ENCODE measurements at regions not wholly inside any gene's neighbourhood (a gene's known extent, or its start where the extent isn't known, plus 50 kb on each side); places are given as distances from the start of the nearest gene placed in this dataset.
A peak's percentile ranks its signal among the peaks of the same experiment; 100 is the strongest.

DNA sequence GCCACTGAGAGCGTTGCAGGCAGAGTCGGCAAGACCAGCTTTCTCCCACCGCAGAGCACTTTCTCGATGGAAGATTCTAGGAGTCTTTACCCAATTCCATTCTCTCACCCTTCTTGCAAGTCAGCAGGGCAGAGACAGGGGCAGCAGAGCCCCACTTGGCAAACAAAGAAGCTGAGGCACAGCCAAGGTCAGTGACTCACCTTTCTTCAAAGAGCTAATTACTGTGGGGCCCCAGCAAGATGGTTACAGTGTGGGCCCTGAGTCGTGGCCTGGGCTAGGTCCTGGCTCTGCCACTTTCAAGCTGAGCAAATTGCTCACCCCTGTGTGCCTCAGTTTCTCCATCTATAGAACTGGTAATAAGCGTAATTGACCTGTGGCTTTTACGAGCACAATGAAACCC is 277.0 kb downstream of the PREX1 start:
- Histone ChIP-seq H3K27me3 (ENCODE audit: insufficient read depth, low read depth, severe bottlenecking) (no peaks in the 10 kb centered on the region), H3K36me3 (no peaks in the 10 kb centered on the region), H3K9me3 (ENCODE audit: severe bottlenecking) (no peaks in the 10 kb centered on the region), H3K27ac (no peak overlapping the region), H3K4me3 (ENCODE audit: low read depth, low read length) (no peak overlapping the region)
- no peak for DNase-seq
- TF ChIP-seq, protein P1, sequence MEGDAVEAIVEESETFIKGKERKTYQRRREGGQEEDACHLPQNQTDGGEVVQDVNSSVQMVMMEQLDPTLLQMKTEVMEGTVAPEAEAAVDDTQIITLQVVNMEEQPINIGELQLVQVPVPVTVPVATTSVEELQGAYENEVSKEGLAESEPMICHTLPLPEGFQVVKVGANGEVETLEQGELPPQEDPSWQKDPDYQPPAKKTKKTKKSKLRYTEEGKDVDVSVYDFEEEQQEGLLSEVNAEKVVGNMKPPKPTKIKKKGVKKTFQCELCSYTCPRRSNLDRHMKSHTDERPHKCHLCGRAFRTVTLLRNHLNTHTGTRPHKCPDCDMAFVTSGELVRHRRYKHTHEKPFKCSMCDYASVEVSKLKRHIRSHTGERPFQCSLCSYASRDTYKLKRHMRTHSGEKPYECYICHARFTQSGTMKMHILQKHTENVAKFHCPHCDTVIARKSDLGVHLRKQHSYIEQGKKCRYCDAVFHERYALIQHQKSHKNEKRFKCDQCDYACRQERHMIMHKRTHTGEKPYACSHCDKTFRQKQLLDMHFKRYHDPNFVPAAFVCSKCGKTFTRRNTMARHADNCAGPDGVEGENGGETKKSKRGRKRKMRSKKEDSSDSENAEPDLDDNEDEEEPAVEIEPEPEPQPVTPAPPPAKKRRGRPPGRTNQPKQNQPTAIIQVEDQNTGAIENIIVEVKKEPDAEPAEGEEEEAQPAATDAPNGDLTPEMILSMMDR (IDR thresholded peaks at IDR 0.05; ENCODE audit: low read depth, low read length): no peak

DNA sequence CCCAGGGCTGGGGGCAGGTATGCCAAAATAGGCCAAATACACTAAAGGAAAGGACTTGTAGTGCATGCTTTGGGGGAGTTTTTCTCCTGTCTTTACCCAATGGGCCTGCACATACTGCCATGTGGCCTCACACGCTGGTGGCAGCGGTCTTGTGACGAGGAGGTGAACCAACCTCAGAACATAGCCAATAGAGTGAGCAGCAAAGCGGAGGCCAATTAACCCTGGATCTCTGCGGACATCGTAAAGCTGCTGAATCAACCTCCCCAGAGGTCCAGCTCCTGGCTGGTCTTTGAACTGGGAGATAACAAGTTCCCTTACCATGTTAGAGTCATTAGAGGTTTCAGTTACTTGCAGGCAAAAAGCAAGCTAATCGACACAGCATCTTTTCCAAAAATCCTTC is 280.1 kb downstream of the PREX1 start:
- Histone ChIP-seq H3K27me3 (ENCODE audit: insufficient read depth, low read depth, severe bottlenecking) (no peaks in the 10 kb centered on the region), H3K36me3 (no peaks in the 10 kb centered on the region), H3K27ac (no peak overlapping the region), H3K9me3 (ENCODE audit: severe bottlenecking) (no peaks in the 10 kb centered on the region), H3K4me3 (ENCODE audit: low read depth, low read length) (no peak overlapping the region)
- TF ChIP-seq, protein P1 (IDR thresholded peaks at IDR 0.05; ENCODE audit: low read depth, low read length): no peak
- no peak for DNase-seq

DNA sequence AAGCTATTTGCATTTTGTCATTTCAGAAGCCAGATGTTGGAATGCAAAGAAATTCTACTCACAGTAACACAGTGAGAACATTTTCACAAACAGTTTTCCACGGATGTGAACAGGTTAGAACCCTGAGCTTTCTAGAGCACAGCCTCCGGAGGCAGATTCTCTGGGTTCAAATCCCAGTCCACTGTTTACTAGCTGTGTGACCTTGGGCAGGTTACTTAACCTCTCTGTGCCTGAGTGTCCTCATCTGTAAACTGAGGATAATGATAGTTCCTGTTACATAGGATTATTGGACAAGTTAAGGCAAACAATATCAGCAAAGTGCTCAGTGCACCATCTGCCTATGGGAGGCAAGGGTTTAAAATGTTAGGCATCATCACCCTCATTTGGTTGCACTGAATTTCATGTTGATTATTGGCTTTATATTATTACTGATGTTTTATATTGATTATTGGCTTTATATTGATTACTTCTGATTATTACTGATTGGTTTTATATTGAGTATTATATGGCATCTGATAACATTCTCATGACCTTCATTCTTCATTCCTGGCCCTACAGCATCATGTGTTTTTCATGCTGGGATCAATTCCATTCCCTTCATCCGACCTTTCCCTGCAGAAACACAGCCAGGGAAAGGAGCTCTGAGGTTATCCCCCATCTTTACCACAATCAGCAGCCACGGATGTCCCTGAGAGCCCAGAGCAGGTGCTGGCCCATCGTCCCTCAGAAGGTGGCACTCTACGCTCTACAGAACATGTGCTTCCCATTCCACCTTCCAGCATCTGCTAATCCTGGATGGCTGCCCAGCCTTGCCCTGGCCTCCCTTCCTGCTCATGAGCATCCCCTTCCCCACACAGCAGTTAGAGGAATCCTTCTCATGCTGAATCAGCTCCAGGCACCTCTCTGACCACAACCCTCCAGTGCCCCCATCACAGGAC is 283.1 kb downstream of the PREX1 start:
- Histone ChIP-seq H3K27ac (no peak overlapping the region), H3K9me3 (ENCODE audit: severe bottlenecking) (no peaks in the 10 kb centered on the region), H3K4me3 (ENCODE audit: low read depth, low read length) (no peak overlapping the region), H3K27me3 (ENCODE audit: insufficient read depth, low read depth, severe bottlenecking) (no peaks in the 10 kb centered on the region), H3K36me3 (no peaks in the 10 kb centered on the region)
- TF ChIP-seq, protein P1 (IDR thresholded peaks at IDR 0.05; ENCODE audit: low read depth, low read length): peak; percentile 82
- DNase-seq: peak; percentile 69

DNA sequence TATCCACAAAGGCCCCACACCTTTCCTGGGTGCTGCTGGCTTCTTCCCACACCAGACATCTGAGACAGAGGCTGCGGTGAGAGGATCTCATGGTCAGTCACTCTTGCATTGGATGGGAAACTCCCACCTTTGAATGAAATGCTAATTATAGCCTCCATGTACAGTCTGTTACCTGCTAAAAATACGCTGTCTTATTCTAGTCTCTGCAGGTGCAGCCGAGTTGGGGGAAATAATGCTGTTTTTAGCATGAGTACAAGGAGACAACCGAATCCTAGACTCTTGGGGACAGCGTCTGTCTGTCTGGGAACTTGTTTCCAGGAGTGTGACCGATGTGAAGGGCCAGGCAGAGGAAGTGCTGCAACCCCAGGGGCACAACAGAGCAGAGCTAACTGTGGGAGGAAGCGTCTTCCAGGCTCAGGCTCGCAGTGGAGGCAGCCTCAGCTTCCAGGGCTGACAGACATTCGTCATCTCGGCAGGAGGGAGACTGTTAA is 286.2 kb downstream of the PREX1 start:
- no peak for DNase-seq
- Histone ChIP-seq H3K4me3 (ENCODE audit: low read depth, low read length) (no peak overlapping the region), H3K36me3 (no peaks in the 10 kb centered on the region), H3K27ac (no peak overlapping the region), H3K27me3 (ENCODE audit: insufficient read depth, low read depth, severe bottlenecking) (no peaks in the 10 kb centered on the region), H3K9me3 (ENCODE audit: severe bottlenecking) (no peaks in the 10 kb centered on the region)
- TF ChIP-seq, protein P1 (IDR thresholded peaks at IDR 0.05; ENCODE audit: low read depth, low read length): no peak

DNA sequence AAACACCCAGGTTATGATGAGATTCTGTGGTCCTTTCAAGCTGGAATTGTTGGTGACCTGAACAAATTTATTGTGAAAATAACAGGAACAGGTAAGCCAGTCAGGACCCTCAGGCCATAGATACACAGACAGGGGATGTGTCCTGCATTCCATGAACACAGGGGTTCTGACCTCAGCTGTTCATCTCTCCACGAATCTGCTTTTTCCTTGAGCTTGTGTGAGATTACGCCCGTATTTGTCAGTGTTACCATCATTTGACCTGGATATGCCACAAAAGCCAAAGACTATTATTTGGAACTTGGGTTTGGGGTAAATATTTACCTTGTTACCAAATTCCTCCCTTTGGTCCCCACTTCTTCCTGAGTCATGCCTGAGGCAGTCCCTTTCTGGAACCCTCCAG is 288.9 kb downstream of the PREX1 start:
- no peak overlapping the region for H3K27ac ChIP-seq
- H3K9me3 ChIP-seq (ENCODE audit: severe bottlenecking): no peaks in the 10 kb centered on the region
- TF ChIP-seq, protein P1 (IDR thresholded peaks at IDR 0.05; ENCODE audit: low read depth, low read length): no peak
- H3K27me3 ChIP-seq (ENCODE audit: insufficient read depth, low read depth, severe bottlenecking): no peaks in the 10 kb centered on the region
- H3K36me3 ChIP-seq: no peaks in the 10 kb centered on the region
- no peak overlapping the region for H3K4me3 ChIP-seq (ENCODE audit: low read depth, low read length)
- no peak for DNase-seq

Data from WERI-Rb-1 (cell line).